GM18867 (cell line): ENCODE measurements at regions not wholly inside any gene's neighbourhood (a gene's known extent, or its start where the extent isn't known, plus 50 kb on each side); places are given as distances from the start of the nearest gene placed in this dataset.
"Not testable (repeated sequence)": the region's sequence is repeated elsewhere in the genome, so short reads cannot be mapped to it uniquely, and the experiment has no call there.

Experiments
- ATAC-seq: cut with Tn5 transposase; IDR thresholded peaks from one replicate; pipeline ENCODE4 v1.9.1; 2021; ENCODE audit warnings: mild to moderate bottlenecking, moderate library complexity; ENCODE audit not compliant: unreplicated experiment

- ATAC-seq: not testable (repeated sequence)
Measured at GRCh38 chr6:74255007-74255406, 559.0 kb downstream of the CD109 start.

GRCh38 chr6:74254147-74254546 lies 558.1 kb downstream of the CD109 start:
- ATAC-seq: not testable (repeated sequence)

GRCh38 chr6:74253261-74253660 lies 557.3 kb downstream of the CD109 start:
- no peak for ATAC-seq

GRCh38 chr6:74250161-74250818 lies 554.3 kb downstream of the CD109 start:
- ATAC-seq: no peak

- peak; percentile 80 for ATAC-seq
Measured at GRCh38 chr6:74249658-74250057, 553.7 kb downstream of the CD109 start.

GRCh38 chr6:74248966-74249365 lies 553.0 kb downstream of the CD109 start:
- ATAC-seq: no peak

- ATAC-seq: no peak
Measured at GRCh38 chr6:74222768-74223333, 526.8 kb downstream of the CD109 start.

GRCh38 chr6:74213995-74214394 lies 518.0 kb downstream of the CD109 start:
- ATAC-seq: no peak

GRCh38 chr6:74208239-74208638 lies 512.2 kb downstream of the CD109 start:
- ATAC-seq: no peak

- no peak for ATAC-seq
Measured at GRCh38 chr6:74199215-74199915, 503.4 kb downstream of the CD109 start.

- ATAC-seq: no peak
Measured at GRCh38 chr6:74197310-74197709, 501.3 kb downstream of the CD109 start.

- no peak for ATAC-seq
Measured at GRCh38 chr6:74187811-74188210, 491.8 kb downstream of the CD109 start.

GRCh38 chr6:74182992-74183391 lies 487.0 kb downstream of the CD109 start:
- ATAC-seq: no peak

- no peak for ATAC-seq
Measured at GRCh38 chr6:74181471-74181870, 485.5 kb downstream of the CD109 start.

- no peak for ATAC-seq
Measured at GRCh38 chr6:74177506-74177905, 481.5 kb downstream of the CD109 start.

- ATAC-seq: not testable (repeated sequence)
Measured at GRCh38 chr6:74170550-74170949, 474.5 kb downstream of the CD109 start.

- no peak for ATAC-seq
Measured at GRCh38 chr6:74170118-74170517, 474.1 kb downstream of the CD109 start.

GRCh38 chr6:74167976-74168375 lies 472.0 kb downstream of the CD109 start:
- ATAC-seq: no peak

- ATAC-seq: no peak
Measured at GRCh38 chr6:74167511-74167910, 471.5 kb downstream of the CD109 start.

GRCh38 chr6:74166849-74167248 lies 470.8 kb downstream of the CD109 start:
- ATAC-seq: no peak

- ATAC-seq: no peak
Measured at GRCh38 chr6:74161380-74161779, 465.4 kb downstream of the CD109 start.

- no peak for ATAC-seq
Measured at GRCh38 chr6:74152096-74152675, 456.2 kb downstream of the CD109 start.
